ENCODE measurements at regions not wholly inside any gene's neighbourhood (a gene's known extent, or its start where the extent isn't known, plus 50 kb on each side); places are given as distances from the start of the nearest gene placed in this dataset.

DNA sequence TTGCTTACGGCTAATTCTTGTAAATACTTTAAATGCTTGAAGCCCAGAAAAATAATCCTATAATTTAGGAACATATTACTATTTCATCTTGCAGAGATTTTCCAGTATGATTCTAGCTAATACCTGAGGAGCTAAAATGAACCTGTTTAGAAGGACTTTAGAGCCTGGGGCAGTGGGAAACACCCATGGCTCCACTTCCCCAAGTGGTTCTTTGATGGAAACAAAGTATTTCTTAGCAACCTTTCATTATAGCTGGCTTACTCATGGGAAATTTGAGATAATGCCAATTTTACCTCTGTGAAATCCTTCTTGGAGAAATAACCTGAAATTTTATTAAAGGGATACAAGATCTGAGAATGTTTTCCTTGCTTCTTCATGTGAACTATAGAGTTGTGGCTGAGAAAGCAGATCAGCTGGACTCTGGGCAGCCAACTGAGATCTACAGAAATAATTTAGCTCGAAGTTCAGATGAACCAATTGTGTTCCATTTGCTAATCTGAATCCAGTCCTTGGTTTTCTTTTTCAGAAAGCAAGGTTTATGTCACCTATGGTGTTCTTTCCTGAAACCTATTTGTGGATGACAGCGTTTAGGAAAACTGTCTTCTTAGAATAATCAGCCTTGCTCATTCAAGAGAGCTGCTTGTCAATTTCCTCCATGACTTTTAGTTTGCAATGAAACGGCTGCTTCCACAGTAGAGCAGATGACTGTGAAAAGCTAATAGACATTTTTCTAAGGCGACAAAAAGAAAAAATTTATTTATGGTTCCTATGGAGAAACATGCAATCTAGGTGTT lies 141.8 kb upstream of the CPM start:
- TF ChIP-seq CTCF (conservative IDR thresholded peaks at IDR 0.05; ENCODE audit: low read depth, low read length), result no peak
- H3K4me3 ChIP-seq (ENCODE audit: low read depth, low read length), result no peak overlapping the region
- DNase-seq (ENCODE audit: low read depth), result no peak

DNA sequence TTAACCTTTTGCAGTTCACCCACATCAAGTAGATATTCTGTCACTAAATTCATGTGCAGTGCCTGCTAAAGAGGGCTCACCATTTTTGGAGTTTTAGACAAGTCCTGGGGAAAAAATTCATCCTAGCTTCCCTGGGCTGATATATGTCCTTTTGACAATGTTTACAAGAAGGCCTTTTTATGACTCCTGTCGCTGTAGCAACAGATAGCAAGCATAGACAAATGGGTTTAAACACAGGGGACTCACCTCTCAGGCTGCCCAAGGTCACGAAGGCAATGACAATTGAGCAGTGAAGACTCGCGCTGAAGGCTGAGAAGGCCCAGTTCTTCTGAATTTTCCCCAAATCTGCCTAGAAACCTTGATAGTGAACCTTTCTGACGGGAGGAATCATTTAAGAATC lies 150.7 kb upstream of the CPM start:
- no peak overlapping the region for H3K4me3 ChIP-seq (ENCODE audit: low read depth, low read length)
- no peak for TF ChIP-seq CTCF (conservative IDR thresholded peaks at IDR 0.05; ENCODE audit: low read depth, low read length)
- DNase-seq (ENCODE audit: low read depth), result no peak

GRCh38 chr12:69084816-69085378 lies 151.9 kb upstream of the CPM start:
- no peak for DNase-seq (ENCODE audit: low read depth)

DNA sequence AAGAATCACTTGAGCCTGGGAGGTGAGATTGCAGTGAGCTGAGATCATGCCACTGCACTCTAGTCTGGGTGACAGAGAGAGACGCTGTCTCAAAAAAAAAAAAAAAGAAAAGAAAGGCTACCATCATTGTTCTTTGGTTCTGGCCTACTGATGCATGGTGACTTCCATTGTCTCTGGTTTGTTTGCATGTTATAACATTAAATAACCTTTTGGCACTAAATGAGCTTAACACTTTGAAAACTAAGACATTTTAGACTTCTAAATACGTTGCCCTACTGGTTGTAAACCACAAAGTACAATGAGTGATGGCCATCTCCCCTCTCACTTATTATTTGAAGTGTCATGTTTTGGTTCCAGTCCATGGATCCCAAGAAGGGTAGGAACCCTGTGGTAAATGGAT lies 152.9 kb upstream of the CPM start:
- DNase-seq (ENCODE audit: low read depth), result no peak
- H3K4me3 ChIP-seq (ENCODE audit: low read depth, low read length), result no peak overlapping the region
- no peak for TF ChIP-seq CTCF (conservative IDR thresholded peaks at IDR 0.05; ENCODE audit: low read depth, low read length)

More at GRCh38 chr12:69084816-69085378, 151.9 kb upstream of the CPM start:
- no peak overlapping the region for H3K4me3 ChIP-seq (ENCODE audit: low read depth, low read length)
- TF ChIP-seq CTCF (conservative IDR thresholded peaks at IDR 0.05; ENCODE audit: low read depth, low read length), result no peak

DNA sequence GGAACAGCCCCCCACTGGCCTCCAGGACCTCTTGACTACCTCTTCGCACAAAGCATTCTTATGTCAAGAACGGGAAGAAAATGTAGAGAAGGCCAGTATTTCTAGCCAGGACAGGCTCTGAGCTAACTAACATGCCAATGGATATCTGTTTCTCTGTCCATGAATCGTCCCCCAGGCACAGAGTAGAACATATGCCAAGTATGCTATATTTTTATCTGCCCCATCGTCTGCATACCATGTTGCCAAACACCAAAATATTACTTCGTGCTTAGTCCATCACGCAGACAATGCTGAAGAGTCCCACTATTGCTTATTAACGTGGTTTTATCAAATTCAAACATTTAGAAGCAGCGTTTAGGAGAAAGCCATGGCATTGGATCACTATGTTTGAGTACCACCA lies 151.4 kb upstream of the CPSF6 start:
- H3K4me3 ChIP-seq (ENCODE audit: low read depth, low read length), result no peak overlapping the region
- DNase-seq (ENCODE audit: low read depth), result no peak
- TF ChIP-seq CTCF (conservative IDR thresholded peaks at IDR 0.05; ENCODE audit: low read depth, low read length), result no peak

- TF ChIP-seq CTCF (conservative IDR thresholded peaks at IDR 0.05; ENCODE audit: low read depth, low read length), result no peak
- DNase-seq (ENCODE audit: low read depth), result no peak
- H3K4me3 ChIP-seq (ENCODE audit: low read depth, low read length), result no peak overlapping the region
Observed at GRCh38 chr12:69090722-69091121, 148.6 kb upstream of the CPSF6 start.
